ENCODE measurements at regions not wholly inside any gene's neighbourhood (a gene's known extent, or its start where the extent isn't known, plus 50 kb on each side); places are given as distances from the start of the nearest gene placed in this dataset.

DNA sequence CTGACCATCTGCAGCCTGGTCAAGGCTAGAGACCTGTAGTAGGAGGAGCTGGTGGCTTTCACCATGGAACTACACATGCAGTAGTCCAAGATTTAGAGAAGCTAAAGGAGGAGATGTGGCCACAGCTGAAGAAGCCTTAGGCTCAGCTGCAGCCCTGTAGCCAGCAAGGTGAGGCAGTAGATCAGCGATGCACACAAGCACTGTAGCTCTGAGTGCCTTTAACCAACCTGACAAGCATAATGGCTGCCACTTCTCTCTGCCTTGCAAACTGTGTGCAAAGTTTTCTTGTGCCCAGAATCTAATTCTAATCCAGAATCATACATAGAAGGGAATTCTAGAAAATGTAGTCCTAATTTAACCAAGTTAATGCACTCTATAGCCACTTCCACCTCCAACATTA, 159.0 kb upstream of the ARID2 start:
- TF ChIP-seq, protein P1, sequence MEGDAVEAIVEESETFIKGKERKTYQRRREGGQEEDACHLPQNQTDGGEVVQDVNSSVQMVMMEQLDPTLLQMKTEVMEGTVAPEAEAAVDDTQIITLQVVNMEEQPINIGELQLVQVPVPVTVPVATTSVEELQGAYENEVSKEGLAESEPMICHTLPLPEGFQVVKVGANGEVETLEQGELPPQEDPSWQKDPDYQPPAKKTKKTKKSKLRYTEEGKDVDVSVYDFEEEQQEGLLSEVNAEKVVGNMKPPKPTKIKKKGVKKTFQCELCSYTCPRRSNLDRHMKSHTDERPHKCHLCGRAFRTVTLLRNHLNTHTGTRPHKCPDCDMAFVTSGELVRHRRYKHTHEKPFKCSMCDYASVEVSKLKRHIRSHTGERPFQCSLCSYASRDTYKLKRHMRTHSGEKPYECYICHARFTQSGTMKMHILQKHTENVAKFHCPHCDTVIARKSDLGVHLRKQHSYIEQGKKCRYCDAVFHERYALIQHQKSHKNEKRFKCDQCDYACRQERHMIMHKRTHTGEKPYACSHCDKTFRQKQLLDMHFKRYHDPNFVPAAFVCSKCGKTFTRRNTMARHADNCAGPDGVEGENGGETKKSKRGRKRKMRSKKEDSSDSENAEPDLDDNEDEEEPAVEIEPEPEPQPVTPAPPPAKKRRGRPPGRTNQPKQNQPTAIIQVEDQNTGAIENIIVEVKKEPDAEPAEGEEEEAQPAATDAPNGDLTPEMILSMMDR (IDR thresholded peaks at IDR 0.05) = no peak
- TF ChIP-seq POLR2A (IDR thresholded peaks at IDR 0.05) = no peak
